NB4 (cell line): ENCODE measurements at regions not wholly inside any gene's neighbourhood (a gene's known extent, or its start where the extent isn't known, plus 50 kb on each side); places are given as distances from the start of the nearest gene placed in this dataset.

Source experiments
- CTCF ChIP-seq: IDR thresholded peaks from one replicate; pipeline ENCODE4 v1.5.1; 2012; ENCODE audit warnings: low read depth, low read length
- MYC ChIP-seq: IDR thresholded peaks from 2 replicates; pipeline ENCODE4 v1.6.1; 2011; ENCODE audit warnings: low read depth, low read length

GRCh38 chr17:68776451-68776850, 175.3 kb upstream of the FAM20A start:
- TF ChIP-seq CTCF: no peak
- TF ChIP-seq MYC: no peak
